Astrocyte (in vitro differentiated cells and primary cell): ENCODE measurements at regions not wholly inside any gene's neighbourhood (a gene's known extent, or its start where the extent isn't known, plus 50 kb on each side); places are given as distances from the start of the nearest gene placed in this dataset.

Experiments
- DNase-seq: peaks from one replicate; pipeline ENCODE4 v3.0.0-alpha.2; 2010; ENCODE audit warnings: low read depth
- FAIRE-seq: peaks from 2 replicates; lab custom pipeline; 2011; peaks lifted over from hg19 to GRCh38; lab: Jason Lieb, UNC
- H2AFZ ChIP-seq: 2 replicates; pipeline ENCODE4 v1.6.0; 2012; ENCODE audit warnings: low read depth, low read length, inconsistent platforms
- H3K27ac ChIP-seq: 2 replicates; pipeline ENCODE4 v1.5.1; 2011; ENCODE audit warnings: low read depth, low read length, inconsistent platforms
- H3K27me3 ChIP-seq: 2 replicates; pipeline ENCODE4 v1.6.0; 2011; ENCODE audit warnings: low read length, inconsistent platforms; ENCODE audit not compliant: insufficient read depth
- H3K36me3 ChIP-seq: 2 replicates; pipeline ENCODE4 v1.5.1; 2011; ENCODE audit warnings: low read length, inconsistent platforms; ENCODE audit not compliant: insufficient read depth
- H3K4me1 ChIP-seq: 2 replicates; pipeline ENCODE4 v1.5.1; 2011; ENCODE audit warnings: low read length, inconsistent platforms; ENCODE audit not compliant: insufficient read depth
- H3K4me2 ChIP-seq: 2 replicates; pipeline ENCODE4 v1.6.0; 2012; ENCODE audit warnings: low read length, inconsistent platforms
- H3K4me3 ChIP-seq: 2 replicates; pipeline ENCODE4 v1.5.1; 2011; ENCODE audit warnings: low read depth, mild to moderate bottlenecking, low read length, inconsistent platforms; ENCODE audit not compliant: insufficient read depth
- H3K79me2 ChIP-seq: 2 replicates; pipeline ENCODE4 v1.6.0; 2012; ENCODE audit warnings: mild to moderate bottlenecking, low read length, inconsistent platforms; ENCODE audit not compliant: insufficient read depth
- H3K9ac ChIP-seq: 2 replicates; pipeline ENCODE4 v1.6.0; 2012; ENCODE audit warnings: mild to moderate bottlenecking, low read length, inconsistent platforms
- H3K9me3 ChIP-seq: 2 replicates; pipeline ENCODE4 v1.5.1; 2012; ENCODE audit warnings: low read depth, mild to moderate bottlenecking, low read length, inconsistent platforms; ENCODE audit not compliant: insufficient read depth
- H4K20me1 ChIP-seq: 2 replicates; pipeline ENCODE4 v1.6.0; 2012; ENCODE audit warnings: low read length, inconsistent platforms; ENCODE audit not compliant: insufficient read depth
- H3K27ac Mint-ChIP-seq: one replicate; pipeline ENCODE4 v1.8.0; 2021; ENCODE audit warnings: mild to moderate bottlenecking, mixed read lengths; ENCODE audit not compliant: unreplicated experiment
- H3K27me3 Mint-ChIP-seq: one replicate; pipeline ENCODE4 v1.8.0; 2021; ENCODE audit warnings: low read depth, mixed read lengths; ENCODE audit not compliant: unreplicated experiment
- H3K36me3 Mint-ChIP-seq: one replicate; pipeline ENCODE4 v1.8.0; 2021; ENCODE audit warnings: low read depth, mixed read lengths; ENCODE audit not compliant: unreplicated experiment
- H3K4me1 Mint-ChIP-seq: one replicate; pipeline ENCODE4 v1.8.0; 2021; ENCODE audit warnings: low read depth, mixed read lengths; ENCODE audit not compliant: unreplicated experiment
- H3K4me3 Mint-ChIP-seq: one replicate; pipeline ENCODE4 v1.8.0; 2021; ENCODE audit warnings: mild to moderate bottlenecking, moderate library complexity, mixed read lengths; ENCODE audit not compliant: unreplicated experiment
- H3K9me3 Mint-ChIP-seq: one replicate; pipeline ENCODE4 v1.8.0; 2021; ENCODE audit warnings: mild to moderate bottlenecking, mixed read lengths; ENCODE audit not compliant: unreplicated experiment
- EZH2 ChIP-seq: IDR thresholded peaks from 2 replicates; pipeline ENCODE4 v1.6.1; 2012; ENCODE audit warnings: mild to moderate bottlenecking, low read length, inconsistent platforms; ENCODE audit not compliant: insufficient read depth
- TF ChIP-seq, protein P1 (sequence below): IDR thresholded peaks from 2 replicates; pipeline ENCODE4 v1.5.1; 2011; ENCODE audit warnings: low read depth, mild to moderate bottlenecking, inconsistent platforms, low read length, moderate library complexity; ENCODE audit not compliant: insufficient read depth

DNA sequence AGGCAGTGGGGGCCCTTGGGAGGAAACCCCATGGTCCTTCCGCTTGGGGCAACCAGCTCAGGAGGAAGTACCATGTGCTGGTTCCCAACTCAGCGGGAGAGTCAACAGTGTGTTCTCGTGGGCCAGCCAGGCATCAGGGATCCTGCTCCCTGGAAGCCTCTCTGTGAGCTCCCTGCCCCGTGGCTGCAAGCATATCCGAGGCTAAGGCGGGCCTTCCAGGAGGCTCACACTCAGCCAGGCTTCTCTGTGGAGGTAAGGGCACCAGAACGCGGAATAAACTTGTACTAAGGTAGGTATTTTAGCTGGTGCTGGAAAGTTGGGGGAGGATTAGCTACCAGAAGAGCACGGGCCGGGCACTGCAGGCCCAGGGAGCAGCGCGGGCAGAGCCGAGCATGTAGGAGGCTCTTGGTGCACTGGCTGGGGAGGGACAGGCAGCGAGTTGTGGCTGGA, 74.7 kb upstream of the POU3F1 start:
- Histone ChIP-seq H2AFZ (no peak overlapping the region), H3K79me2 (no peaks in the 10 kb centered on the region), H3K36me3 (no peaks in the 10 kb centered on the region), H3K27me3 (peaks cover 3% of the 10 kb centered on the region), H4K20me1 (no peaks in the 10 kb centered on the region), H3K9ac (no peak overlapping the region), H3K4me1 (peaks cover 7% of the 10 kb centered on the region), H3K27ac (no peak overlapping the region), H3K9me3 (no peaks in the 10 kb centered on the region), H3K4me2 (no peak overlapping the region), H3K4me3 (no peak overlapping the region)
- no peak for TF ChIP-seq EZH2
- TF ChIP-seq, protein P1, sequence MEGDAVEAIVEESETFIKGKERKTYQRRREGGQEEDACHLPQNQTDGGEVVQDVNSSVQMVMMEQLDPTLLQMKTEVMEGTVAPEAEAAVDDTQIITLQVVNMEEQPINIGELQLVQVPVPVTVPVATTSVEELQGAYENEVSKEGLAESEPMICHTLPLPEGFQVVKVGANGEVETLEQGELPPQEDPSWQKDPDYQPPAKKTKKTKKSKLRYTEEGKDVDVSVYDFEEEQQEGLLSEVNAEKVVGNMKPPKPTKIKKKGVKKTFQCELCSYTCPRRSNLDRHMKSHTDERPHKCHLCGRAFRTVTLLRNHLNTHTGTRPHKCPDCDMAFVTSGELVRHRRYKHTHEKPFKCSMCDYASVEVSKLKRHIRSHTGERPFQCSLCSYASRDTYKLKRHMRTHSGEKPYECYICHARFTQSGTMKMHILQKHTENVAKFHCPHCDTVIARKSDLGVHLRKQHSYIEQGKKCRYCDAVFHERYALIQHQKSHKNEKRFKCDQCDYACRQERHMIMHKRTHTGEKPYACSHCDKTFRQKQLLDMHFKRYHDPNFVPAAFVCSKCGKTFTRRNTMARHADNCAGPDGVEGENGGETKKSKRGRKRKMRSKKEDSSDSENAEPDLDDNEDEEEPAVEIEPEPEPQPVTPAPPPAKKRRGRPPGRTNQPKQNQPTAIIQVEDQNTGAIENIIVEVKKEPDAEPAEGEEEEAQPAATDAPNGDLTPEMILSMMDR: no peak
- H3K27me3 Mint-ChIP-seq: peaks cover 29% of the 10 kb centered on the region
- peaks cover 17% of the 10 kb centered on the region for H3K4me1 Mint-ChIP-seq
- H3K27ac Mint-ChIP-seq: no peak overlapping the region
- no peaks in the 10 kb centered on the region for H3K9me3 Mint-ChIP-seq
- H3K4me3 Mint-ChIP-seq: no peak overlapping the region
- FAIRE-seq (no peak), DNase-seq (no peak)
- H3K36me3 Mint-ChIP-seq: no peaks in the 10 kb centered on the region

- H3K4me2 ChIP-seq: no peak overlapping the region
- H3K79me2 ChIP-seq: no peaks in the 10 kb centered on the region
- TF ChIP-seq, protein P1: no peak
- TF ChIP-seq EZH2: no peak
- H3K4me3 ChIP-seq: no peak overlapping the region
- no peak overlapping the region for H3K27ac ChIP-seq
- Mint-ChIP-seq H3K27ac (no peak overlapping the region), H3K9me3 (no peaks in the 10 kb centered on the region), H3K27me3 (peaks cover 29% of the 10 kb centered on the region), H3K36me3 (no peaks in the 10 kb centered on the region), H3K4me1 (peaks cover 17% of the 10 kb centered on the region), H3K4me3 (no peak overlapping the region)
- peaks cover 7% of the 10 kb centered on the region for H3K4me1 ChIP-seq
- FAIRE-seq: no peak
- H3K9ac ChIP-seq: no peak overlapping the region
- H2AFZ ChIP-seq: no peak overlapping the region
- no peak for DNase-seq
- H3K36me3 ChIP-seq: no peaks in the 10 kb centered on the region
- H3K27me3 ChIP-seq: peaks cover 3% of the 10 kb centered on the region
- no peaks in the 10 kb centered on the region for H4K20me1 ChIP-seq
- H3K9me3 ChIP-seq: no peaks in the 10 kb centered on the region
Observed at GRCh38 chr1:38120552-38121230, 74.1 kb upstream of the POU3F1 start.

DNA sequence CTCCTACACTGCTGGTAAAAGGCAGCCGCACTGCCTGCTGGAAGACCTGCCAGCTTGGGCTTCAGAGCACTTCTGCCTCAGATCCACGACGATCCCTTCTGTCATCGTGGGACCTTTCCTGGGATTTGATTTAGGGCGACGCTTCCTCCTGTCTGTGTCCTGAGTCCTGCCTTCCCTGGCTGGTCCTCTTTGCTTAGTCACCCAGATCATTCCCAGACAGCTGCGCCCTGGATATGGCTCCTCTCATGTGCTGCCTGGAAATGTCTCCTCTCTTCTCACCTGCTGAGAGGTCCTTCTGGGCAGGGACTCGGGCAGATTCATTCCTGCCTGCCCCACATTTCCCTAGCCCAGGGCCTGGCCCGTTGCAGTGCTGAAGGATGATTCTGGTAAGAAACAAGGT, 72.4 kb upstream of the POU3F1 start:
- peaks cover 1% of the 10 kb centered on the region for H3K9me3 Mint-ChIP-seq
- H3K27ac ChIP-seq: no peak overlapping the region
- TF ChIP-seq, protein P1: no peak
- no peak for TF ChIP-seq EZH2
- H3K9me3 ChIP-seq: no peaks in the 10 kb centered on the region
- H3K27me3 ChIP-seq: peaks cover 3% of the 10 kb centered on the region
- H3K4me2 ChIP-seq: no peak overlapping the region
- no peak overlapping the region for H3K9ac ChIP-seq
- no peaks in the 10 kb centered on the region for H4K20me1 ChIP-seq
- no peak overlapping the region for H3K27ac Mint-ChIP-seq
- H3K79me2 ChIP-seq: no peaks in the 10 kb centered on the region
- no peak overlapping the region for H3K4me3 Mint-ChIP-seq
- no peaks in the 10 kb centered on the region for H3K36me3 ChIP-seq
- no peak for FAIRE-seq
- no peak for DNase-seq
- H3K36me3 Mint-ChIP-seq: peaks cover 2% of the 10 kb centered on the region
- peaks cover 30% of the 10 kb centered on the region for H3K27me3 Mint-ChIP-seq
- H2AFZ ChIP-seq: no peak overlapping the region
- H3K4me3 ChIP-seq: no peak overlapping the region
- peaks cover 7% of the 10 kb centered on the region for H3K4me1 ChIP-seq
- H3K4me1 Mint-ChIP-seq: peaks cover 17% of the 10 kb centered on the region
